GM23338 (cell line): ENCODE measurements at regions not wholly inside any gene's neighbourhood (a gene's known extent, or its start where the extent isn't known, plus 50 kb on each side); places are given as distances from the start of the nearest gene placed in this dataset.

ENCODE experiments used
- ATAC-seq: fragments of 200-7000 bp; cut with Tn5 transposase; 3 replicates; pipeline ENCODE4 v1.9.1; 2020
- DNase-seq: peaks from one replicate; pipeline ENCODE4 v3.0.0-alpha.2; 2015; ENCODE audit warnings: low spot score
- H2AFZ ChIP-seq: fragments of 200-600 bp; sonication (generic); 2 replicates; pipeline ENCODE4 v1.8.0; 2016; ENCODE audit warnings: antibody characterized with exemption, mild to moderate bottlenecking, moderate library complexity
- H3F3A ChIP-seq: fragments of 200-600 bp; sonication (generic); replicated peaks from 2 replicates; pipeline ENCODE4 v1.8.0; 2017; ENCODE audit warnings: antibody characterized with exemption, mixed run types, low read depth
- H3K27ac ChIP-seq: fragments of 200-600 bp; sonication (generic); 2 replicates; pipeline ENCODE4 v1.6.1; 2016; ENCODE audit warnings: low read depth
- H3K27me3 ChIP-seq: fragments of 200-600 bp; sonication (generic); 2 replicates; pipeline ENCODE4 v1.8.0; 2016; ENCODE audit warnings: mild to moderate bottlenecking, mixed run types, moderate library complexity; ENCODE audit not compliant: insufficient read depth
- H3K36me3 ChIP-seq: fragments of 200-600 bp; sonication (generic); 2 replicates; pipeline ENCODE4 v1.8.0; 2016; ENCODE audit warnings: mild to moderate bottlenecking; ENCODE audit not compliant: insufficient read depth
- H3K4me1 ChIP-seq: fragments of 200-600 bp; sonication (generic); 2 replicates; pipeline ENCODE4 v1.8.0; 2016; ENCODE audit warnings: mild to moderate bottlenecking, moderate library complexity; ENCODE audit not compliant: insufficient read depth
- H3K4me2 ChIP-seq: fragments of 200-600 bp; sonication (generic); 2 replicates; pipeline ENCODE4 v1.7.1; 2017; ENCODE audit warnings: mixed run types
- H3K4me3 ChIP-seq: fragments of 200-600 bp; sonication (generic); 2 replicates; pipeline ENCODE4 v1.6.1; 2016; ENCODE audit warnings: mixed run types
- H3K79me2 ChIP-seq: fragments of 200-600 bp; sonication (generic); replicated peaks from 2 replicates; pipeline ENCODE4 v1.8.0; 2017; ENCODE audit warnings: mild to moderate bottlenecking; ENCODE audit not compliant: insufficient read depth
- H3K9me2 ChIP-seq: fragments of 200-600 bp; sonication (generic); 2 replicates; pipeline ENCODE4 v1.8.0; 2017; ENCODE audit not compliant: insufficient read depth
- H4K20me1 ChIP-seq: fragments of 200-600 bp; sonication (generic); replicated peaks from 2 replicates; pipeline ENCODE4 v1.8.0; 2017; ENCODE audit warnings: mild to moderate bottlenecking; ENCODE audit not compliant: insufficient read depth
- H3K27ac Mint-ChIP-seq: 2 replicates; pipeline ENCODE4 v1.8.0; 2020; ENCODE audit warnings: inconsistent platforms, mild to moderate bottlenecking, moderate library complexity, mixed read lengths
- H3K27me3 Mint-ChIP-seq: 3 replicates; pipeline ENCODE4 v1.8.0; 2022; ENCODE audit warnings: low read depth, mild to moderate bottlenecking, moderate library complexity, mixed read lengths, inconsistent platforms; ENCODE audit not compliant: insufficient read depth, poor library complexity
- H3K36me3 Mint-ChIP-seq: 3 replicates; pipeline ENCODE4 v1.8.0; 2021; ENCODE audit warnings: low read depth, mild to moderate bottlenecking, inconsistent platforms, moderate library complexity, mixed read lengths
- H3K4me1 Mint-ChIP-seq: 3 replicates; pipeline ENCODE4 v1.8.0; 2020; ENCODE audit warnings: mild to moderate bottlenecking, inconsistent platforms, mixed read lengths
- H3K4me3 Mint-ChIP-seq: 3 replicates; pipeline ENCODE4 v1.8.0; 2021; ENCODE audit warnings: moderate library complexity, mild to moderate bottlenecking, inconsistent platforms, mixed read lengths
- H3K9me3 Mint-ChIP-seq: 3 replicates; pipeline ENCODE4 v1.8.0; 2020; ENCODE audit warnings: moderate library complexity, mild to moderate bottlenecking, inconsistent platforms, mixed read lengths
- CREB1 ChIP-seq: fragments of 250-450 bp; sonication (Bioruptor Pico); IDR thresholded peaks from 2 replicates; pipeline ENCODE4 v1.5.0; 2020; ENCODE audit warnings: low read depth, mild to moderate bottlenecking, moderate library complexity
- CTCF ChIP-seq, 2 experiments: fragments of 200-600 bp in 1 of 2; sonication (generic) in 1 of 2; conservative IDR thresholded peaks; 2 replicates each; pipeline versions ENCODE4 v1.5.1 to v1.6.1; 2016 to 2017; ENCODE audit warnings: antibody characterized with exemption in 2 of 2, low read depth in 2 of 2, mild to moderate bottlenecking in 2 of 2, moderate library complexity in 1 of 2
- ETS1 ChIP-seq: IDR thresholded peaks from 2 replicates; pipeline ENCODE4 v1.6.1; 2016; ENCODE audit warnings: antibody characterized with exemption
- EZH2 ChIP-seq: fragments of 200-600 bp; sonication (generic); IDR thresholded peaks from one replicate; pipeline ENCODE4 v1.8.0; 2017; ENCODE audit warnings: antibody characterized with exemption, mild to moderate bottlenecking, low read depth; ENCODE audit not compliant: unreplicated experiment
- EZH2phosphoT487 ChIP-seq: fragments of 200-600 bp; sonication (generic); IDR thresholded peaks from one replicate; pipeline ENCODE4 v1.8.1; 2018; ENCODE audit warnings: antibody characterized with exemption; ENCODE audit not compliant: unreplicated experiment
- JUNB ChIP-seq: IDR thresholded peaks from one replicate; pipeline ENCODE4 v1.6.1; 2016; ENCODE audit warnings: antibody characterized with exemption; ENCODE audit not compliant: unreplicated experiment
- NANOG ChIP-seq: IDR thresholded peaks from 2 replicates; pipeline ENCODE4 v1.6.1; 2016; ENCODE audit warnings: antibody characterized with exemption, borderline replicate concordance
- POLR2AphosphoS5 ChIP-seq: IDR thresholded peaks from 2 replicates; pipeline ENCODE4 v1.6.1; 2016; ENCODE audit warnings: antibody characterized with exemption, low read depth
- REST ChIP-seq: IDR thresholded peaks from one replicate; pipeline ENCODE4 v1.6.1; 2018; ENCODE audit warnings: antibody characterized with exemption; ENCODE audit not compliant: unreplicated experiment
- STAT1 ChIP-seq: IDR thresholded peaks from one replicate; pipeline ENCODE4 v1.6.1; 2016; ENCODE audit warnings: antibody characterized with exemption; ENCODE audit not compliant: unreplicated experiment
- ZNF114 ChIP-seq: fragments of 250-450 bp; sonication (Bioruptor Pico); IDR thresholded peaks from 2 replicates; pipeline ENCODE4 v1.5.0; 2020; ENCODE audit warnings: mild to moderate bottlenecking, moderate library complexity
- ZNF331 ChIP-seq: fragments of 250-450 bp; sonication (Bioruptor Pico); IDR thresholded peaks from 2 replicates; pipeline ENCODE4 v1.5.0; 2020; ENCODE audit warnings: low read depth, mild to moderate bottlenecking, moderate library complexity
- ZNF462 ChIP-seq: fragments of 250-450 bp; sonication (Bioruptor Pico); IDR thresholded peaks from 2 replicates; pipeline ENCODE4 v1.5.0; 2020; ENCODE audit warnings: mild to moderate bottlenecking, moderate library complexity

GRCh38 chr1:106055855-106056254, 1000.6 kb upstream of the PRMT6 start:
- H3K4me1 Mint-ChIP-seq: peaks cover 5% of the 10 kb centered on the region; the same call in 2 of the 3 replicates
- H3K79me2 ChIP-seq: no peaks in the 10 kb centered on the region
- H3K4me3 Mint-ChIP-seq: no peak overlapping the region
- DNase-seq (no peak), ATAC-seq (no peak)
- no peaks in the 10 kb centered on the region for H3K9me2 ChIP-seq
- peak overlapping the region; percentile 52 for H3K27ac Mint-ChIP-seq
- no peaks in the 10 kb centered on the region for H3F3A ChIP-seq
- no peaks in the 10 kb centered on the region for H3K36me3 ChIP-seq
- TF ChIP-seq ZNF462 (CRISPR knock-in tag) (no peak), ZNF331 (CRISPR knock-in tag) (no peak), CTCF (conservative IDR thresholded peaks at IDR 0.05; ENCODE audit: low read depth in 2 of 2) (no peak), ZNF114 (CRISPR knock-in tag) (no peak), NANOG (no peak), ETS1 (no peak), EZH2 (no peak), STAT1 (no peak), POLR2AphosphoS5 (no peak), EZH2phosphoT487 (no peak), CREB1 (CRISPR knock-in tag) (no peak), REST (no peak), JUNB (no peak)
- peak overlapping the region; percentile 38 for H2AFZ ChIP-seq
- no peak overlapping the region for H3K4me3 ChIP-seq
- H3K27me3 ChIP-seq: no peaks in the 10 kb centered on the region
- no peaks in the 10 kb centered on the region for H3K4me1 ChIP-seq
- H3K27ac ChIP-seq: no peak overlapping the region
- H4K20me1 ChIP-seq: no peaks in the 10 kb centered on the region
- no peaks in the 10 kb centered on the region for H3K36me3 Mint-ChIP-seq
- no peaks in the 10 kb centered on the region for H3K9me3 Mint-ChIP-seq
- H3K27me3 Mint-ChIP-seq: no peaks in the 10 kb centered on the region
- H3K4me2 ChIP-seq: no peak overlapping the region
